Activated CD4-positive, alpha-beta memory T cell treated with anti-CD3 and anti-CD28 coated beads, Interleukin-2, amount 10 ng/mL, durations not matched to agents 7 days and 5 days (primary cell): ENCODE measurements at regions not wholly inside any gene's neighbourhood (a gene's known extent, or its start where the extent isn't known, plus 50 kb on each side); places are given as distances from the start of the nearest gene placed in this dataset.
"Not testable (repeated sequence)": the region's sequence is repeated elsewhere in the genome, so short reads cannot be mapped to it uniquely, and the experiment has no call there.

Experiments
- CTCF ChIA-PET: fragments of 350-600 bp; sonication (Branson Sonifier 250); formaldehyde crosslinking; loops from one replicate; lab custom pipeline; 2021; ENCODE audit warnings: antibody characterized with exemption, inconsistent platforms; lab: Charles Lee
- POLR2A ChIA-PET: fragments of 350-600 bp; sonication (Branson Sonifier 250); formaldehyde crosslinking; loops from one replicate; lab custom pipeline; 2021; ENCODE audit warnings: antibody characterized with exemption; lab: Charles Lee
- DNase-seq: peaks from one replicate; pipeline ENCODE4 v3.0.0-alpha.2; 2020
- H3K27ac Mint-ChIP-seq: one replicate; pipeline ENCODE4 v1.8.0; 2021; ENCODE audit warnings: mild to moderate bottlenecking, mixed read lengths
- H3K27me3 Mint-ChIP-seq: one replicate; pipeline ENCODE4 v1.8.0; 2021; ENCODE audit warnings: mixed read lengths
- H3K36me3 Mint-ChIP-seq: one replicate; pipeline ENCODE4 v1.8.0; 2021; ENCODE audit warnings: low read depth, mixed read lengths
- H3K4me1 Mint-ChIP-seq: one replicate; pipeline ENCODE4 v1.8.0; 2021; ENCODE audit warnings: mixed read lengths
- H3K4me3 Mint-ChIP-seq: one replicate; pipeline ENCODE4 v1.8.0; 2021; ENCODE audit warnings: mild to moderate bottlenecking, mixed read lengths
- H3K9me3 Mint-ChIP-seq: one replicate; pipeline ENCODE4 v1.8.0; 2021; ENCODE audit warnings: mixed read lengths

- POLR2A ChIA-PET: no interaction called here
- Mint-ChIP-seq H3K9me3 (no peaks in the 10 kb centered on the region), H3K36me3 (no peaks in the 10 kb centered on the region), H3K27ac (no peak overlapping the region), H3K27me3 (peaks cover 11% of the 10 kb centered on the region), H3K4me1 (no peaks in the 10 kb centered on the region), H3K4me3 (no peak overlapping the region)
- no peak for DNase-seq
- CTCF ChIA-PET: no interaction called here
Observed at GRCh38 chr7:133167300-133167699, 85.4 kb upstream of the CHCHD3 start.

DNA sequence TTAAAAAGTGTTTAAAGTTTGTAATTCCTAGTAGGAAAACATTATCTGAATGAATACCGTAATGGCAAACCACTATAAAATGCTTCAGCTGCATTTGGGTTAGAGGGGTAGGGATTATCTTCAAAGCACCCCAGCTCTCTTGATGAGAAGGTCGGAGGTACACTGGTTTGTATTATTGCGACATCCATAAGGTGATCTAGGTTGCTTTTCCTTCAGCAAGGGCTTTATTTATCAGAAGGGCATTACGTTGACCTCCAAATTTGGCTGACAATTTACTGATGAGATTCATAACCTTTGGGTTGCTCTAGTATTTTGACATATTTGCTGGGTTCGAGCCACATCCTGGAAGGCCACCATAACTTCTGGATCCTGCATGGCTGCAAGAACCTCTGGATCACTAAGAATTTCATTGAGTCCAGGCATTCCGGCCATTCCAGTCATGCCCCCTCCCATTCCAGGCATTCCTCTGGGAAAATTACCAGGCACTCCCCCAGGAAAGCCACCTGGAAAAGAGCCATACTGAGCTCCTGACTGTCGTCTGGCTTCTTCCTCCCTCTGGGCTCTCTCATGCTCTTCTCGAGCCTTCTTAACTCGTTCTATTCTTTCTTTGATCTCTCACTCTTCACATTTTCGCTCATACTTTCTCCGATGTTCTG, 83.6 kb upstream of the EXOC4 start:
- DNase-seq, H3K4me3 Mint-ChIP-seq, H3K9me3 Mint-ChIP-seq, H3K36me3 Mint-ChIP-seq, POLR2A ChIA-PET, CTCF ChIA-PET, H3K4me1 Mint-ChIP-seq, H3K27ac Mint-ChIP-seq: not testable (repeated sequence)
- H3K27me3 Mint-ChIP-seq: peaks cover 14% of the 10 kb centered on the region

- H3K4me3 Mint-ChIP-seq, H3K27me3 Mint-ChIP-seq, H3K27ac Mint-ChIP-seq, POLR2A ChIA-PET, CTCF ChIA-PET, H3K36me3 Mint-ChIP-seq, H3K9me3 Mint-ChIP-seq, DNase-seq, H3K4me1 Mint-ChIP-seq: not testable (repeated sequence)
Observed at GRCh38 chr7:133177476-133177875, 75.4 kb upstream of the EXOC4 start.

GRCh38 chr7:133180717-133181116, 72.2 kb upstream of the EXOC4 start:
- POLR2A ChIA-PET: no interaction called here
- CTCF ChIA-PET: interaction anchor here (0.6 kb wide), 1 partner anchor 442 kb away, joined by 3 read pairs; no protein-coding TSS in a partner anchor
- no peak for DNase-seq
- Mint-ChIP-seq H3K9me3 (no peaks in the 10 kb centered on the region), H3K4me3 (no peak overlapping the region), H3K4me1 (no peaks in the 10 kb centered on the region), H3K27me3 (peaks cover 3% of the 10 kb centered on the region), H3K36me3 (no peaks in the 10 kb centered on the region), H3K27ac (no peak overlapping the region)

DNA sequence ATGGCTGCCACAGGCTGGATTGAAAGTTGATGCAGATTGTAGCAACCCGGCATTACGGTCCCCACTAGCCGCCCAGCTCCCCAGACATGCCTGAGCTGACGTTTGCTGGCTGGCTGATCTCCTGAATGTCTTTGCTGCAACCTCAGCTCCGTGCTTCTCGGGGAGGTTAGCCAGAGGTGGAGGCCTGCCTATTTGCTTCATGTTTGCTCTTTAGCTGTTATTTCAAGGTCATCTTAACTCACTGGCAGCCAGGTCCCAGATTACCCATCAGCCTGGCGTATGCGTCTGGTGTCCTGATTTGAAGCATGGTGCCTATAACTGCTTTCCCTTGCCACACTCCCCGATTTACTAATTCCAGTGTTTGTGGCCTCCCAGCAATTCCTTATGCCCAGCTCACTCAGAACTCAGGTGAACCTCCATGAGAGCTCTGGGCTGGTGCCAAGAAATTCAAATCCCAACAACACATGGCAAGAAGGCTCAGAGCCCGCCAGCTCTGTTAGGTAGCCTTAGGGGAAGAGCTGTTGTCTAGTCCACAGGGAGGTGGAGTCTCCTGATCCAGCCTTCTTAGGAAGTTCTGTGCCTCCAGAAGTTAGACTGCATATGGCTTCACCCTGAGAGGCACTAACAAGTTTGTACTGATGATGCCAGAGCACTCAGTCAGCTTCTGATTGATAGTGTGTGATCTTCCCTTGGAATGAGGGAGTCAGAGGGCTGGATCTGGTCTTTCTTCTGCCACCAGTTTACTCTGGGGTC, 69.7 kb upstream of the EXOC4 start:
- Mint-ChIP-seq H3K27ac (no peak overlapping the region), H3K4me1 (no peaks in the 10 kb centered on the region), H3K4me3 (no peak overlapping the region), H3K9me3 (no peaks in the 10 kb centered on the region), H3K36me3 (no peaks in the 10 kb centered on the region), H3K27me3 (peaks cover 3% of the 10 kb centered on the region)
- DNase-seq: no peak
- POLR2A ChIA-PET: no interaction called here
- CTCF ChIA-PET: no interaction called here

DNA sequence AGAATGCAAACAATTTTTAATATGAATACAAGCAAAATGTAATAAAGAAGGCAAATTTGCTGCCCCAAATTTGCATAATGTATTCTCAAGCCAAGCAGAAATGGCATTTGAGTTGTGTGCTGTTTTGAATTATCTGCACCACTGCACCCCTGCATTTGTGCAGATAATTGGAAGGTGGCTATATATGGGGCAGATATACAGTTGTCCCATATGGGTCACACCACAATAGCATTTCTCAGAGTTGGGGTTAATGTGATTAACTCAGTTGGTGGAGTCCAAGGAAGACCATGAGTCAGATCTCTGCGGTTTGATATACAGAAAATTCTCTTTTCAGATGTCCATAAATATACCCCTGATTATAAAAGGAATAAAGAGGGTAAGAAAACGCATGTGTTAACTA, 68.9 kb upstream of the EXOC4 start:
- no peak for DNase-seq
- ChIA-PET CTCF (no interaction called here), POLR2A (no interaction called here)
- Mint-ChIP-seq H3K27me3 (no peaks in the 10 kb centered on the region), H3K36me3 (no peaks in the 10 kb centered on the region), H3K4me3 (no peak overlapping the region), H3K27ac (no peak overlapping the region), H3K9me3 (no peaks in the 10 kb centered on the region), H3K4me1 (no peaks in the 10 kb centered on the region)

GRCh38 chr7:133185512-133185911, 67.4 kb upstream of the EXOC4 start:
- H3K9me3 Mint-ChIP-seq: no peaks in the 10 kb centered on the region
- POLR2A ChIA-PET: no interaction called here
- no peaks in the 10 kb centered on the region for H3K36me3 Mint-ChIP-seq
- H3K27me3 Mint-ChIP-seq: no peaks in the 10 kb centered on the region
- no peak for DNase-seq
- no peaks in the 10 kb centered on the region for H3K4me1 Mint-ChIP-seq
- CTCF ChIA-PET: no interaction called here
- H3K4me3 Mint-ChIP-seq: no peak overlapping the region
- no peak overlapping the region for H3K27ac Mint-ChIP-seq

DNA sequence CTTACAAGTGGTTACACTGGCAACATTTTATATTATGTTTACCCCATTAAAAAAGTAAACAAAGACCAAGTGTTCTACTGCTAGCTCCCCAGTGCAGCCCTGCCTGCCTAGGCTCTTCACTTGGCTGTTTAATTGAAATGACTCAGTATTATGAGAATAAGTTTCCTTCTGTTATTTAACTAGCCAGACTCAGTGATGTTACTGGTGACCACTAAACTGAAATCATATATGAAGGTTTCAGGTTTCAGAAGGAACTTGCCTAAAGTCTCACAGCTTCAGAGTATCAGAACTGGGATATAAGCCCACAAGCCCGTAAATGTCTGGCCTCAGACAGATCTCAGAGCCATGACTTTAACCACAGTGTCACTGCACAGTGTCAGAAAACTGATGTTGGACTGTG, 66.8 kb upstream of the EXOC4 start:
- H3K4me1 Mint-ChIP-seq: no peaks in the 10 kb centered on the region
- no peak overlapping the region for H3K4me3 Mint-ChIP-seq
- no peak overlapping the region for H3K27ac Mint-ChIP-seq
- no peaks in the 10 kb centered on the region for H3K9me3 Mint-ChIP-seq
- H3K27me3 Mint-ChIP-seq: no peaks in the 10 kb centered on the region
- POLR2A ChIA-PET: no interaction called here
- DNase-seq: no peak
- CTCF ChIA-PET: no interaction called here
- no peaks in the 10 kb centered on the region for H3K36me3 Mint-ChIP-seq

DNA sequence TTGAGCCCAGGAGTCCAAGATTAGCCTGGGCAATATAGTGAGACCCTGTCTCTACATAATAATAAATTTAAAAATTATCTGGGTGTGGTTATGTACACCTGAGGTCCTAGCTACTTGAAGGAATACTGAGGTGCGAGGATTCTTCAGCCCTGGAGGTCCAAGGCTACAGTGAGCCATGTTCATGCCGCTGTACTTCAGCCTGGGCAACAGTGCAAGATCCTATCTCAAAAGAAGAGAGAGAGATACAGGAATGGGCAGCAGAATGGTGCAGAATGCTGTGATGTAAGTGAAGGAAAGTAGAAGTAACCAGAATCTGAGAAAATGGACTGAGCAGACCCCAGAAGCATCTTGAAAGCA, 62.7 kb upstream of the EXOC4 start:
- Mint-ChIP-seq H3K27ac (no peak overlapping the region), H3K9me3 (no peaks in the 10 kb centered on the region), H3K27me3 (no peaks in the 10 kb centered on the region), H3K36me3 (no peaks in the 10 kb centered on the region), H3K4me1 (no peaks in the 10 kb centered on the region), H3K4me3 (no peak overlapping the region)
- ChIA-PET CTCF (no interaction called here), POLR2A (no interaction called here)
- DNase-seq: no peak

- no peaks in the 10 kb centered on the region for H3K27me3 Mint-ChIP-seq
- ChIA-PET CTCF (no interaction called here), POLR2A (no interaction called here)
- no peaks in the 10 kb centered on the region for H3K36me3 Mint-ChIP-seq
- H3K4me1 Mint-ChIP-seq: no peaks in the 10 kb centered on the region
- no peak overlapping the region for H3K27ac Mint-ChIP-seq
- DNase-seq: no peak
- H3K9me3 Mint-ChIP-seq: no peaks in the 10 kb centered on the region
- no peak overlapping the region for H3K4me3 Mint-ChIP-seq
Observed at GRCh38 chr7:133190650-133191049, 62.2 kb upstream of the EXOC4 start.

- H3K9me3 Mint-ChIP-seq: no peaks in the 10 kb centered on the region
- H3K36me3 Mint-ChIP-seq: no peaks in the 10 kb centered on the region
- H3K27ac Mint-ChIP-seq: no peak overlapping the region
- no peak for DNase-seq
- ChIA-PET CTCF (no interaction called here), POLR2A (no interaction called here)
- H3K4me3 Mint-ChIP-seq: no peak overlapping the region
- no peaks in the 10 kb centered on the region for H3K4me1 Mint-ChIP-seq
- H3K27me3 Mint-ChIP-seq: no peaks in the 10 kb centered on the region
Observed at GRCh38 chr7:133191787-133192186, 61.1 kb upstream of the EXOC4 start.

DNA sequence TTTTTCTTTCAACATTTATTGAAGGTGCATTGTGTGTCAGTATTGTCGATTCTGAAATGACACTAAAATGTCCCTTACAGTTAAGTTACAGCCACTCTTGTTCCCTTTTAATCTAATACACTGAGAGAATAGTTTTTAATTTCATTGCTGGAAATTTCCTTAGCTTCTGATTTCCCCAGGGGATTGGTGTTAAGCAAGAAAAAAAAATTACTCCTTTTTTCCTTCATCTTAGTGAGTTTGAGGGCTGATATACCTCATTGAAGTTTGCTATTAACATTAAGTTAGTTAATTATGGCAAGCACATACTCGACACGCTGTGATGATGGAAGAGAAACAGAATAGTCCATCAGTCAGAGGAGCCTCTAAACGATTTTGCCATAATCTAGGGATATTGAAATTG, 57.0 kb upstream of the EXOC4 start:
- Mint-ChIP-seq H3K4me3 (no peak overlapping the region), H3K4me1 (no peaks in the 10 kb centered on the region)
- POLR2A ChIA-PET: no interaction called here

GRCh38 chr7:133196856-133197612, 55.8 kb upstream of the EXOC4 start:
- H3K9me3 Mint-ChIP-seq: no peaks in the 10 kb centered on the region
- POLR2A ChIA-PET: no interaction called here
- H3K4me1 Mint-ChIP-seq: no peaks in the 10 kb centered on the region
- H3K4me3 Mint-ChIP-seq: no peak overlapping the region
- no peak overlapping the region for H3K27ac Mint-ChIP-seq
- H3K27me3 Mint-ChIP-seq: peaks cover 8% of the 10 kb centered on the region
- H3K36me3 Mint-ChIP-seq: no peaks in the 10 kb centered on the region
- DNase-seq: no peak
- CTCF ChIA-PET: no interaction called here

More for the DNA sequence above, 57.0 kb upstream of the EXOC4 start:
- no peak overlapping the region for H3K27ac Mint-ChIP-seq
- no peaks in the 10 kb centered on the region for H3K9me3 Mint-ChIP-seq
- CTCF ChIA-PET: no interaction called here
- peaks cover 8% of the 10 kb centered on the region for H3K27me3 Mint-ChIP-seq
- DNase-seq: no peak
- no peaks in the 10 kb centered on the region for H3K36me3 Mint-ChIP-seq
